LNCAP (cell line): ENCODE measurements at regions not wholly inside any gene's neighbourhood (a gene's known extent, or its start where the extent isn't known, plus 50 kb on each side); places are given as distances from the start of the nearest gene placed in this dataset.

Source experiments
- TF ChIP-seq, protein P1 (sequence below): fragments of 450-650 bp; IDR thresholded peaks from 2 replicates; pipeline ENCODE4 v1.5.1; 2017; ENCODE audit warnings: mild to moderate bottlenecking

DNA sequence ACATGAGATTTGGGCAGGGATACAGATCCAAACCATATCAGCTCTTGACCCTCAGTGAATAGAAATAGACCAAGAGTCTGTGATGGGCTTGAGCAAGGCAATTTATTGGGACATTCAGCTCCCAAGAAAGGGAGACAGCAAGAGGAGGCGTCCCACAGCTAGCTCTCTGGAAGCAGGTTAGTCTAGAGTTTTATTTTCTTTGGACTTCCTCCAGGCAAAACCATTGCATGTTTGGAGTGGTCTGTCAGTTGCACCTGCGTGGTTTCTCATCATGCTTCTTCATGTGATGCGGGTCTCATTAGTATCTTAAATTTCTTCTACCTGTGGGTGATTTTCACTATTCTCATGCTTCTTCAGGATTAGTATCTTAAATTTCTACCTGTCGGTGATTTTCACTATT, 1530.6 kb downstream of the PLA2G4A start:
- TF ChIP-seq, protein P1, sequence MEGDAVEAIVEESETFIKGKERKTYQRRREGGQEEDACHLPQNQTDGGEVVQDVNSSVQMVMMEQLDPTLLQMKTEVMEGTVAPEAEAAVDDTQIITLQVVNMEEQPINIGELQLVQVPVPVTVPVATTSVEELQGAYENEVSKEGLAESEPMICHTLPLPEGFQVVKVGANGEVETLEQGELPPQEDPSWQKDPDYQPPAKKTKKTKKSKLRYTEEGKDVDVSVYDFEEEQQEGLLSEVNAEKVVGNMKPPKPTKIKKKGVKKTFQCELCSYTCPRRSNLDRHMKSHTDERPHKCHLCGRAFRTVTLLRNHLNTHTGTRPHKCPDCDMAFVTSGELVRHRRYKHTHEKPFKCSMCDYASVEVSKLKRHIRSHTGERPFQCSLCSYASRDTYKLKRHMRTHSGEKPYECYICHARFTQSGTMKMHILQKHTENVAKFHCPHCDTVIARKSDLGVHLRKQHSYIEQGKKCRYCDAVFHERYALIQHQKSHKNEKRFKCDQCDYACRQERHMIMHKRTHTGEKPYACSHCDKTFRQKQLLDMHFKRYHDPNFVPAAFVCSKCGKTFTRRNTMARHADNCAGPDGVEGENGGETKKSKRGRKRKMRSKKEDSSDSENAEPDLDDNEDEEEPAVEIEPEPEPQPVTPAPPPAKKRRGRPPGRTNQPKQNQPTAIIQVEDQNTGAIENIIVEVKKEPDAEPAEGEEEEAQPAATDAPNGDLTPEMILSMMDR = no peak

DNA sequence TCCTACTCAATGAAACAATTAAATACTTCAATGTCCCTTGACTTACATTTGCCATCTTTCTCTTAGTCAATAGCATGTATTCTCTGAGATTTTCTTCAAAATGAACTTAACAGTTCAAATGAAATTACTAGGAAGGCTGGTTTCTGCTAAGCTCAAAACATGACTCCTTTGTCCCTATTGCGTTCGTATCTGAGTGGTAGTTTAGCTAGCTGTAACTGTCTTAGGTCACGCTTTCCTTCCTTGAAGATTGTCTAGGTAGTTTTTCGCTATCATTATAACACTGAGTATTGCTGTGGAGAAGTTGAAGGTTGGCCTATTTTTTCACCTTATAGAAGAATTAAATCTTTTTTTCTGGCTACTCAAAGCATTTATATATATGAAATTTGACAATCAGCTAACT, 1535.2 kb downstream of the PLA2G4A start:
- TF ChIP-seq, protein P1 = no peak

DNA sequence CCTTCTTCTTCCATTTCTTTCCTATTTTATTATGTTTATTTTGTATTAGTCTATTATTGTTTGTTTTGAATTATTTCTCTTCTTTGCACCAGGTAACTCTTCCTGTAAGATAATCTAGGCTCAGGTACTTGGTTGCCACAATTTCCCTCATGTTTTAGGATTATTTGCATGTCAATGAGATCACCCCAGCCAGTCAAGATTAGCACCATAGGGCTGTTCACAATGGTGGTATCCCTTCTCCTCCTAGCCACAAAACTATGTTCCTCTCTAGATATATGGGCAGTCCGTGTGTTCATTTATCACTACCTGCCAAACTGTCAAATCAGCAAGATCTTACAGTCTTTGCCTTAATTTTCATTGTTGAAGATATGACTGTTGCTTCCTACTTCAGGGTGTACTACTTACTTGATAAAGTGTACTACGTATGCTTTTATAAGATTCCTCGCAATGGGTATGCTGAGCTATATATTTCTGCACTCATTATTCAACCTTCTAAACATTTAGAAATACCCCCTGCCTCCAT, 1536.2 kb downstream of the PLA2G4A start:
- TF ChIP-seq, protein P1 = no peak

DNA sequence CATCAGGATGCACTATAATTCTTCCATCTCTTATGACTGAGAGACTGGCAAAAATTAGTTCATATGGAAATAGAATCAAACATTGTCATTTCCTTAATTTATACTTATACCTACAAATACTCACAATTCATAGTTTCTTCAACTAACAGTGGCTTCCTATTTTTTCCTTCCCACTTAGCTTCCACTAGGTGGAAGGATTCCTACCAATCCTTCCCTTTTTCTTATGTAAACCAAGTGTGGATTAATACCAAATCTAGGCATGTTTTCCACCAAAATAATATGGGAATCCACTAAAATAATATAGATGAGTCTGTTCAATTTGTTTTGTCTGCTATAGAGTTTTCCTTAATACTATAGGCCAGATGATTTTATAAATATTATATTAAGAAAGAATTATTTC, 1537.1 kb downstream of the PLA2G4A start:
- TF ChIP-seq, protein P1 = no peak

DNA sequence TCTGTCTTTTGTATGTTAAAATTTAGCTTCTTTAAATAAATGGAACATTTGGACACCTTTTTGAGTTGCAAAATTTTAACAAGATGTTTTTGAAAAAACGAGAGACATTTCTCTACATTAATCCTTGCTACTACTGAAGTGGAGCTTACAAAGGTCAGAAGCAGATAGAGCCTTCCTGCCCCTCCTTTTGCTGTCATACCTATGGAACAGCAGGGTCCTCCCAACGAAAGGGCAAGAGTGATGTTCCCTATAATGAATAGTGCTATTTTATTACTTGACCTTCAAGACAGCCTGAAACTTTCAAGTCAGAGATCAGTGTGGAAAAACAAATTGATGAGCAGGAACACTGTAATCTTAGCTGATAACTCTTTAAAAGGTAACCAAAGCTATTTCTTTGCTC, 1538.9 kb downstream of the PLA2G4A start:
- TF ChIP-seq, protein P1 = no peak

DNA sequence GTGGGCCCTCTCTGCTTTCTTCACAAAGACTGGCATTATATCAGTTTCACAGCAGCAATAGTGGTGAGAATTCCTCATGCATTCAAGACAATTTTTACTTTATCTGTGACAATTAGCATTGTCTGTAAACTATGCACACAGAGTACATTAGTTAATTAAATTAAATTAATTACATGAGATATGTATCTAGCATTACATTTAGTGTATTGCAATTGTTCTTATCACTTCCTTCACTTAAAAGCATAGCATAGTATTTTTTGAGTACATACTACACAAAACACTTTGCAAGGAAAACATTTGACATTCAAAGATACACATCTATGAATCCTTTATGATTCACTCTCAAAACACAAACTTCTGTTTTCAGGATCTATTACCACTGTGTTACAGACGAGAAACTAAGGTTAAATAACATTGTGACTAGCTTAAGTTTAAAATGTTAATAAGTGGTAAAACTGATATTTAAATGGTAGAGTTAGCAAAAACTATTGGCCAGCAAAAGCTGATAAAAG, 1542.6 kb downstream of the PLA2G4A start:
- TF ChIP-seq, protein P1 = no peak

DNA sequence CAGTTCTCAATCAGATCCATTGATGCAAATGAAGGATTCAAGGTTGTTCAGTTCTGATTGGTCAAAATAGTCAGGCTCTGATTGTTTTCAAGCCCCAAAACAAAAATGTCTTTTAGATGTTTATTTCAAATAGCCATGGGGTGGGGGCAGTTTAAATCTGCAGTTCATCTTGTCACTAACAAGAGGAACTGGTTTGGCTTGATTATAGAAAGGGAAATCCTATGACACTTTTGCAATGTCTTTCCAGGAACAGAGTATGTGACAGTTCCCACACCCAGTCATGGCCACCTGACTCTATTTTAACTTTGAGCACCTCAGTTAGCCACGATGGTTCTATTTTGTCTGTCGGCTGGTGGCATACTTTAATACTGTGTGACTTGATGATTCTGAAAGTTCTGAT, 1544.1 kb downstream of the PLA2G4A start:
- TF ChIP-seq, protein P1 = no peak

DNA sequence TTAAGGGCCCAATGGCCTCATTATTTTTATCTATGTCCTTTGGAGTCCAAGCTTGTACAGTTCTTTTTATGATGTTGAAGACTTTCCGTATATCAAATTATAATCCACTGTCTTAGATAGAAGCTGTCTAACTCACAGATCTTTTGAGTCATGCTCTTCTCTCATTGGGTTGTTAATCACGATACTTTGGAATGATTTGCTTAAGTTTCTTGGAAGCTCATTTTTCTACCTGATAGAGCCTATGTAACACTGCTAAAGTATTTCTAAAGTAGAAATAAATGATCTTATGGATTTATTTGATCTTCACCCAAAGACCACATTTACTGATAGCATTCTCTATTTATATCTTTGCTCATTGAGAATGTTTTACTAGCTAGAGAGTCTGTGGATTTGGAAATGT, 1554.1 kb downstream of the PLA2G4A start:
- TF ChIP-seq, protein P1 = no peak
